ENCODE measurements at regions not wholly inside any gene's neighbourhood (a gene's known extent, or its start where the extent isn't known, plus 50 kb on each side); places are given as distances from the start of the nearest gene placed in this dataset.

- TF ChIP-seq POLR2A (IDR thresholded peaks at IDR 0.05; ENCODE audit: low read depth, low read length) (no peak), EZH2 (IDR thresholded peaks at IDR 0.05; ENCODE audit: borderline replicate concordance, low read depth, low read length, severe bottlenecking) (no peak), CTCF (IDR thresholded peaks at IDR 0.05; ENCODE audit: extremely low read depth in 1 of 2, insufficient read depth in 1 of 2, low read depth in 1 of 2, low read length in 2 of 2) (no peak), JUN (IDR thresholded peaks at IDR 0.05; ENCODE audit: borderline replicate concordance, insufficient read depth, insufficient read length, low read depth) (no peak), POLR2AphosphoS5 (IDR thresholded peaks at IDR 0.05; ENCODE audit: insufficient read depth, low read depth, low read length) (no peak)
These were observed 116.2 kb upstream of the GPR26 start for GRCh38 chr10:123549761-123550454.
